GM12878 (cell line): ENCODE measurements at regions not wholly inside any gene's neighbourhood (a gene's known extent, or its start where the extent isn't known, plus 50 kb on each side); places are given as distances from the start of the nearest gene placed in this dataset.

ENCODE experiments used
- ATAC-seq: fragments of 200-7000 bp; cut with Tn5 transposase; 3 replicates; pipeline ENCODE4 v1.9.1; 2020; ENCODE audit warnings: mild to moderate bottlenecking, moderate library complexity
- BruUV-seq: library from RNA; stranded (reverse); fragments of 400-500 nt; replicated peaks from 2 replicates; lab custom pipeline; 2021; lab: Mats Ljungman, UMichigan
- CTCF ChIA-PET: fragments of 300-600 bp; sonication (Branson Sonifier 250); formaldehyde crosslinking; extraction: SDS; loops from one replicate; lab custom pipeline; 2021; ENCODE audit warnings: inconsistent platforms; lab: Yijun Ruan, JAX
- POLR2A ChIA-PET: fragments of 350-600 bp; formaldehyde crosslinking; extraction: SDS; loops from one replicate; lab custom pipeline; 2021; ENCODE audit warnings: inconsistent platforms; lab: Charles Lee
- RAD21 ChIA-PET: fragments of 300-600 bp; sonication (Branson Sonifier 250); formaldehyde crosslinking; loops from one replicate; lab custom pipeline; 2023; ENCODE audit warnings: antibody characterized with exemption; ENCODE audit not compliant: unreplicated experiment; lab: Charles Lee
- SMC1A ChIA-PET: fragments of 300-600 bp; sonication (Branson Sonifier 250); formaldehyde crosslinking; loops from one replicate; lab custom pipeline; 2023; ENCODE audit not compliant: unreplicated experiment, uncharacterized antibody; lab: Charles Lee
- DNase-seq: peaks from one replicate; pipeline ENCODE4 v3.0.0-alpha.2; 2011; ENCODE audit warnings: low read depth, low spot score
- FAIRE-seq: peaks from 3 replicates; lab custom pipeline; 2011; peaks lifted over from hg19 to GRCh38; lab: Jason Lieb, UNC
- H2AFZ ChIP-seq: 2 replicates; pipeline ENCODE4 v1.6.0; 2011; ENCODE audit warnings: low read depth, low read length, control low read depth; ENCODE audit not compliant: control insufficient read depth
- H3K27ac ChIP-seq: 2 replicates; pipeline ENCODE4 v1.5.1; 2011; ENCODE audit warnings: control low read depth; ENCODE audit not compliant: control insufficient read depth, insufficient read depth
- H3K27me3 ChIP-seq, 2 experiments: replicated peaks in 1 of 2; 2 replicates each; pipeline versions ENCODE4 v1.6.0 to v1.6.1; 2011; ENCODE audit warnings: low read length in 1 of 2; ENCODE audit not compliant: control insufficient read depth in 2 of 2, insufficient read depth in 2 of 2
- H3K36me3 ChIP-seq, 2 experiments: 2 replicates each; pipeline ENCODE4 v1.5.1; 2011; ENCODE audit warnings: low read length in 1 of 2; ENCODE audit not compliant: control insufficient read depth in 2 of 2, insufficient read depth in 2 of 2
- H3K4me1 ChIP-seq: 2 replicates; pipeline ENCODE4 v1.6.1; 2011; ENCODE audit warnings: mild to moderate bottlenecking, low read length, moderate library complexity, mixed read lengths; ENCODE audit not compliant: control insufficient read depth, insufficient read depth
- H3K4me2 ChIP-seq: 2 replicates; pipeline ENCODE4 v1.6.0; 2011; ENCODE audit warnings: control low read depth; ENCODE audit not compliant: control insufficient read depth, insufficient read depth
- H3K4me3 ChIP-seq: fragments of 200-600 bp; sonication (generic); 2 replicates; pipeline ENCODE4 v1.5.1; 2016
- H3K79me2 ChIP-seq: 2 replicates; pipeline ENCODE4 v1.6.0; 2011; ENCODE audit warnings: low read length; ENCODE audit not compliant: control insufficient read depth, insufficient read depth
- H3K9ac ChIP-seq: 2 replicates; pipeline ENCODE4 v1.8.0; 2011; ENCODE audit warnings: low read length, control low read depth, mixed read lengths; ENCODE audit not compliant: control insufficient read depth, insufficient read depth
- H3K9me3 ChIP-seq: replicated peaks from 3 replicates; pipeline ENCODE4 v1.5.1; 2011; ENCODE audit warnings: mild to moderate bottlenecking, low read length; ENCODE audit not compliant: control insufficient read depth, insufficient read depth
- H4K20me1 ChIP-seq: 2 replicates; pipeline ENCODE4 v1.6.0; 2011; ENCODE audit not compliant: control insufficient read depth, insufficient read depth
- ATF7 ChIP-seq: fragments of 450-650 bp; IDR thresholded peaks from 2 replicates; pipeline ENCODE4 v1.6.1; 2016; ENCODE audit warnings: low read depth, mild to moderate bottlenecking
- BMI1 ChIP-seq: fragments of 450-650 bp; IDR thresholded peaks from 2 replicates; pipeline ENCODE4 v1.6.1; 2016; ENCODE audit warnings: mild to moderate bottlenecking, moderate library complexity, borderline replicate concordance
- GATAD2B ChIP-seq: fragments of 450-650 bp; conservative IDR thresholded peaks from 2 replicates; pipeline ENCODE4 v1.6.1; 2017; ENCODE audit warnings: low read depth, mild to moderate bottlenecking, moderate library complexity
- KAT2A ChIP-seq: conservative IDR thresholded peaks from 2 replicates; pipeline ENCODE4 v1.6.1; 2011; ENCODE audit warnings: low read depth, low read length; ENCODE audit not compliant: control insufficient read depth
- KDM1A ChIP-seq: fragments of 200-600 bp; sonication (generic); IDR thresholded peaks from 2 replicates; pipeline ENCODE4 v1.6.1; 2016; ENCODE audit warnings: borderline replicate concordance
- MAX ChIP-seq: IDR thresholded peaks from 2 replicates; pipeline ENCODE4 v1.6.1; 2012; ENCODE audit warnings: low read depth, low read length, improper control_type of control experiment
- MEF2B ChIP-seq: fragments of 450-650 bp; IDR thresholded peaks from 2 replicates; pipeline ENCODE4 v1.6.1; 2018; ENCODE audit warnings: mild to moderate bottlenecking, moderate library complexity; ENCODE audit not compliant: partially characterized antibody, poor library complexity, severe bottlenecking
- MYB ChIP-seq: fragments of 150-350 bp; IDR thresholded peaks from 2 replicates; pipeline ENCODE4 v1.6.1; 2014; ENCODE audit warnings: mild to moderate bottlenecking, low read depth, low read length, borderline replicate concordance
- POLR2AphosphoS5 ChIP-seq: IDR thresholded peaks from 2 replicates; pipeline ENCODE4 v1.6.1; 2011; ENCODE audit warnings: mild to moderate bottlenecking, low read length, inconsistent platforms
- SIX5 ChIP-seq: IDR thresholded peaks from 2 replicates; pipeline ENCODE4 v1.6.1; 2011; ENCODE audit warnings: mild to moderate bottlenecking, low read depth, low read length, moderate library complexity; ENCODE audit not compliant: severe bottlenecking
- TAF1 ChIP-seq: IDR thresholded peaks from 2 replicates; pipeline ENCODE4 v1.6.1; 2011; ENCODE audit warnings: mild to moderate bottlenecking, low read depth, low read length, borderline replicate concordance
- ZBED1 ChIP-seq: IDR thresholded peaks from 2 replicates; pipeline ENCODE4 v1.6.1; 2016; ENCODE audit warnings: borderline replicate concordance
- ZNF622 ChIP-seq: fragments of 450-650 bp; IDR thresholded peaks from 2 replicates; pipeline ENCODE4 v1.6.1; 2017; ENCODE audit warnings: mild to moderate bottlenecking, inconsistent platforms
- WGBS: methylation state at CpG from one replicate; pipeline ENCODE4 v1.1.6; 2016; ENCODE audit warnings: low lambda C conversion rate; ENCODE audit not compliant: insufficient replicate concordance, insufficient coverage; ENCODE audit errors: missing lambda C conversion rate; 5-methylcytosine and 5-hydroxymethylcytosine counted together
- in situ Hi-C: fragments of 300-500 bp; cut with MboI; formaldehyde crosslinking; loops from 9 replicates; pipeline ENCODE4 v1.14.3; 2018; ENCODE audit warnings: mixed read lengths
- intact Hi-C: fragments of 100-400 bp; cut with micrococcal nuclease; formaldehyde crosslinking; loops from one replicate; pipeline ENCODE4 v1.14.2; 2022; ENCODE audit not compliant: unreplicated experiment
- TF ChIP-seq, protein P1 (sequence below): IDR thresholded peaks from 2 replicates; pipeline ENCODE4 v1.6.1; 2012; ENCODE audit warnings: low read depth, low read length, improper control_type of control experiment
- TF ChIP-seq, protein P2 (sequence below): IDR thresholded peaks from 2 replicates; pipeline ENCODE4 v1.6.1; 2011; ENCODE audit warnings: low read depth, mild to moderate bottlenecking, low read length, moderate library complexity, borderline replicate concordance; ENCODE audit errors: extremely low read depth
- TF ChIP-seq, protein P3 (sequence below): fragments of 450-650 bp; IDR thresholded peaks from 2 replicates; pipeline ENCODE4 v1.6.1; 2017; ENCODE audit warnings: mild to moderate bottlenecking, moderate library complexity

DNA sequence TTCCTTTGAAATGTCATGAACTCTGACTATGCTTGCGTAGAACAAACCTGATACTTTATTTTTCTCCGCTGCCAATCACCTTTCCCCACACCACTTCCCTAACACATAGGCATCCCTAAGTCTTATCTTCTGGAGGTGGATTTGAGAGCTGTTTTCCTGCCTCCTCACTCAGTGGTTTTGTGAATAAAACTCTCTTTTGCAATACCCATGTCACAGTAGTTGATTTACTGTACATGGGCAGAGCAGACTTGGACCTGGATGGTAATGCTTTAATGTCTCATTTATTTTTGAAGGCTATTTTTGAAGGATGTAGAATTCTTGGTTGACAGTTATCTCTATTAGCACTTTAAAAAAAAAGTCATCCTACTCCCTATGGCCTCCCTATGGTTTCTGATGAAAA is 881.8 kb downstream of the SLITRK5 start:
- SMC1A ChIA-PET, result no interaction called here
- POLR2A ChIA-PET, result no interaction called here
- no TSS peak for BruUV-seq
- Histone ChIP-seq H2AFZ (no peak overlapping the region), H3K27ac (no peak overlapping the region), H3K4me3 (no peak overlapping the region), H3K9ac (no peak overlapping the region), H3K9me3 (no peaks in the 10 kb centered on the region), H3K79me2 (no peaks in the 10 kb centered on the region), H3K4me1 (no peaks in the 10 kb centered on the region), H4K20me1 (no peaks in the 10 kb centered on the region), H3K4me2 (no peak overlapping the region), H3K36me3 (no peaks in the 10 kb centered on the region), H3K27me3 (no peaks in the 10 kb centered on the region)
- TF ChIP-seq MEF2B (no peak), GATAD2B (no peak), ZNF622 (no peak), POLR2AphosphoS5 (no peak), TAF1 (no peak), KAT2A (no peak), ATF7 (no peak), SIX5 (no peak), BMI1 (no peak), ZBED1 (no peak), KDM1A (no peak), MAX (no peak), MYB (no peak)
- TF ChIP-seq, protein P1, sequence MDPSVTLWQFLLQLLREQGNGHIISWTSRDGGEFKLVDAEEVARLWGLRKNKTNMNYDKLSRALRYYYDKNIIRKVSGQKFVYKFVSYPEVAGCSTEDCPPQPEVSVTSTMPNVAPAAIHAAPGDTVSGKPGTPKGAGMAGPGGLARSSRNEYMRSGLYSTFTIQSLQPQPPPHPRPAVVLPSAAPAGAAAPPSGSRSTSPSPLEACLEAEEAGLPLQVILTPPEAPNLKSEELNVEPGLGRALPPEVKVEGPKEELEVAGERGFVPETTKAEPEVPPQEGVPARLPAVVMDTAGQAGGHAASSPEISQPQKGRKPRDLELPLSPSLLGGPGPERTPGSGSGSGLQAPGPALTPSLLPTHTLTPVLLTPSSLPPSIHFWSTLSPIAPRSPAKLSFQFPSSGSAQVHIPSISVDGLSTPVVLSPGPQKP, result no peak
- TF ChIP-seq, protein P2, sequence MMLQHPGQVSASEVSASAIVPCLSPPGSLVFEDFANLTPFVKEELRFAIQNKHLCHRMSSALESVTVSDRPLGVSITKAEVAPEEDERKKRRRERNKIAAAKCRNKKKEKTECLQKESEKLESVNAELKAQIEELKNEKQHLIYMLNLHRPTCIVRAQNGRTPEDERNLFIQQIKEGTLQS, result no peak
- TF ChIP-seq, protein P3, sequence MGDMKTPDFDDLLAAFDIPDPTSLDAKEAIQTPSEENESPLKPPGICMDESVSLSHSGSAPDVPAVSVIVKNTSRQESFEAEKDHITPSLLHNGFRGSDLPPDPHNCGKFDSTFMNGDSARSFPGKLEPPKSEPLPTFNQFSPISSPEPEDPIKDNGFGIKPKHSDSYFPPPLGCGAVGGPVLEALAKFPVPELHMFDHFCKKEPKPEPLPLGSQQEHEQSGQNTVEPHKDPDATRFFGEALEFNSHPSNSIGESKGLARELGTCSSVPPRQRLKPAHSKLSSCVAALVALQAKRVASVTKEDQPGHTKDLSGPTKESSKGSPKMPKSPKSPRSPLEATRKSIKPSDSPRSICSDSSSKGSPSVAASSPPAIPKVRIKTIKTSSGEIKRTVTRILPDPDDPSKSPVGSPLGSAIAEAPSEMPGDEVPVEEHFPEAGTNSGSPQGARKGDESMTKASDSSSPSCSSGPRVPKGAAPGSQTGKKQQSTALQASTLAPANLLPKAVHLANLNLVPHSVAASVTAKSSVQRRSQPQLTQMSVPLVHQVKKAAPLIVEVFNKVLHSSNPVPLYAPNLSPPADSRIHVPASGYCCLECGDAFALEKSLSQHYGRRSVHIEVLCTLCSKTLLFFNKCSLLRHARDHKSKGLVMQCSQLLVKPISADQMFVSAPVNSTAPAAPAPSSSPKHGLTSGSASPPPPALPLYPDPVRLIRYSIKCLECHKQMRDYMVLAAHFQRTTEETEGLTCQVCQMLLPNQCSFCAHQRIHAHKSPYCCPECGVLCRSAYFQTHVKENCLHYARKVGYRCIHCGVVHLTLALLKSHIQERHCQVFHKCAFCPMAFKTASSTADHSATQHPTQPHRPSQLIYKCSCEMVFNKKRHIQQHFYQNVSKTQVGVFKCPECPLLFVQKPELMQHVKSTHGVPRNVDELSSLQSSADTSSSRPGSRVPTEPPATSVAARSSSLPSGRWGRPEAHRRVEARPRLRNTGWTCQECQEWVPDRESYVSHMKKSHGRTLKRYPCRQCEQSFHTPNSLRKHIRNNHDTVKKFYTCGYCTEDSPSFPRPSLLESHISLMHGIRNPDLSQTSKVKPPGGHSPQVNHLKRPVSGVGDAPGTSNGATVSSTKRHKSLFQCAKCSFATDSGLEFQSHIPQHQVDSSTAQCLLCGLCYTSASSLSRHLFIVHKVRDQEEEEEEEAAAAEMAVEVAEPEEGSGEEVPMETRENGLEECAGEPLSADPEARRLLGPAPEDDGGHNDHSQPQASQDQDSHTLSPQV, result no peak
- RAD21 ChIA-PET, result no interaction called here
- in situ Hi-C loops (no loop called here), intact Hi-C loops (no loop called here)
- WGBS, result 89% methylated on average over 2 of the region's 2 CpGs
- FAIRE-seq (no peak), ATAC-seq (no peak), DNase-seq (no peak)
- CTCF ChIA-PET, result interaction anchor here (1.1 kb wide), 1 partner anchor 12 kb away, joined by 3 read pairs; no protein-coding TSS in a partner anchor
